ENCODE measurements at regions not wholly inside any gene's neighbourhood (a gene's known extent, or its start where the extent isn't known, plus 50 kb on each side); places are given as distances from the start of the nearest gene placed in this dataset.
"Not testable (repeated sequence)": the region's sequence is repeated elsewhere in the genome, so short reads cannot be mapped to it uniquely, and the experiment has no call there.

DNA sequence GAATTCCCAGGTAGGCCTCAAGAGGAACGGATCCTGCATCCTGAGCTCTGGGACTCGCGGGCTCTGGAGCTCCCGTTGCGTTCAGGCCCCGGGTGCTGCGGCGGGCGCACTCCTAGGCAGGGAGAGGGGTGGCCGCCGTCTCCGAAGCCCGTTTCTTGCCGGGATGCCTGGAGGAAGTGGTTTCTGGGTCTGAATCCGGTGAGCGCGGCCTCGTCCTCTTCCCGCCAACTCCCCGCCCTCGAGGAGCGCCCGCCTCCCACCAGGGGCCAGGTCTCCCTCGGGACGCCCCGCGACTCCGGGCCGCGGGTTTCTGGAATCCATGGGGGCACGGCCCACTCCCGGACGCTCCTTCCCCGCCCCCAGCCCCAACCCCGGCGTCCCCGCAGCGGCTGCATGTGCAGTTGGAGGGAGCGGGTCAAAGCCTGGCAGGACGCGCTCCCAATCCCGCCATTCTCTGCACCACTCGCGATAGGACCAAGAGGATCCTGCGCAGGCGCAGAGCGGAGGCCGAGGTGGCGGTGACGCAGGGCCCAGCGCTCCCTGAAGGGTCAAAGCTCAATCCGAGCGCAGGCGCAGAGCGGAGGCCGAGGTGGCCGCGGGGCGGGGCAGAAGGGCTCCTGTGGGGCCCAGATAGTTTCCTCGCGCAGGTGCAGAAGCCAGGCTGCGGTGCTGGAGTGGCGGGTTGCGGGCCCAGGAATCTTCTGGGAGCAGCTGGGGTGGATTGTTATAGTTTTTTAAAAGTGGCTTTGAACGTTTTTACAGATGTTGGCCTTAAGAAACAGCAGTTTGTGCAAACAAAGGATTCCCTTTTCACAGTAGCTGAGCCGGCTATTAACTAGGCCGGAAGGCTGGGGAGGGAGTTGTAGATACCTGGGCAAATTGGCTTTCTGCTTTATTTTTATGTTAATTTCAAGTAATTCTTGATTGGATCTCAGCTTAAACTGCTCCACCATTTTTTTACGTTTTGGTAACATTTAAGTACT, 796.4 kb downstream of the AACS start:
- no peak overlapping the region for H2AFZ ChIP-seq (ENCODE audit: low read length)

DNA sequence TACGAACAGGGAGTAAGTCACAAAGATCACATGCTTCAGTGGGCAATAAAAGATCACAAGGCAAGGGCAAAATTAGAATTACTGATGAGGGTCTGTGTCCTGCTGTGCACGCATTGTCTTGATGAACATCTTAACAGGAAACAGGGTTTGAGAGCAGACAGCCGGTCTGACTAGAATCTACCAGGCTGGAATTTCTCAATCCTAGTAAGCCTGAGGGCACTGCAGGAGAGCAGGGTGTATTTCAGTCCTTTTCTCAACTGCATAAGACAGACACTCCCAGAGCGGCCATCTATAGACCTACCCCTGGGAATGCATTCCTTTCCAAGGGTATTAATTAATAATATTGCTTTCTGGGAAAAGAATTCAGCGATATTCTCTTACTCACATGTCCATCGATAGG, 800.0 kb downstream of the AACS start:
- H2AFZ ChIP-seq (ENCODE audit: low read length); H3K4me2 ChIP-seq (ENCODE audit: insufficient read depth, low read length); H3K79me2 ChIP-seq (ENCODE audit: insufficient read depth, low read length); H4K20me1 ChIP-seq (ENCODE audit: insufficient read depth, low read length); H3K27ac ChIP-seq (ENCODE audit: low read depth, low read length); H3K9me3 ChIP-seq (ENCODE audit: low read depth, low read length); DNase-seq (ENCODE audit: insufficient read length, low spot score, missing footprints); H3K4me1 ChIP-seq (ENCODE audit: insufficient read depth, low read length); H3K4me3 ChIP-seq (ENCODE audit: insufficient read depth, low read length); H3K27me3 ChIP-seq (ENCODE audit: insufficient read depth, low read length); H3K36me3 ChIP-seq (ENCODE audit: insufficient read depth, low read length): not testable (repeated sequence)

More for the DNA sequence above, 796.4 kb downstream of the AACS start:
- Histone ChIP-seq H3K4me1 (ENCODE audit: insufficient read depth, low read length) (no peaks in the 10 kb centered on the region), H4K20me1 (ENCODE audit: insufficient read depth, low read length) (no peaks in the 10 kb centered on the region), H3K36me3 (ENCODE audit: insufficient read depth, low read length) (no peaks in the 10 kb centered on the region), H3K4me2 (ENCODE audit: insufficient read depth, low read length) (no peak overlapping the region), H3K27me3 (ENCODE audit: insufficient read depth, low read length) (no peaks in the 10 kb centered on the region), H3K4me3 (ENCODE audit: insufficient read depth, low read length) (no peak overlapping the region), H3K27ac (ENCODE audit: low read depth, low read length) (no peak overlapping the region), H3K9me3 (ENCODE audit: low read depth, low read length) (no peaks in the 10 kb centered on the region), H3K79me2 (ENCODE audit: insufficient read depth, low read length) (no peaks in the 10 kb centered on the region)
- DNase-seq (ENCODE audit: insufficient read length, low spot score, missing footprints) = no peak
- TF ChIP-seq, protein P1, sequence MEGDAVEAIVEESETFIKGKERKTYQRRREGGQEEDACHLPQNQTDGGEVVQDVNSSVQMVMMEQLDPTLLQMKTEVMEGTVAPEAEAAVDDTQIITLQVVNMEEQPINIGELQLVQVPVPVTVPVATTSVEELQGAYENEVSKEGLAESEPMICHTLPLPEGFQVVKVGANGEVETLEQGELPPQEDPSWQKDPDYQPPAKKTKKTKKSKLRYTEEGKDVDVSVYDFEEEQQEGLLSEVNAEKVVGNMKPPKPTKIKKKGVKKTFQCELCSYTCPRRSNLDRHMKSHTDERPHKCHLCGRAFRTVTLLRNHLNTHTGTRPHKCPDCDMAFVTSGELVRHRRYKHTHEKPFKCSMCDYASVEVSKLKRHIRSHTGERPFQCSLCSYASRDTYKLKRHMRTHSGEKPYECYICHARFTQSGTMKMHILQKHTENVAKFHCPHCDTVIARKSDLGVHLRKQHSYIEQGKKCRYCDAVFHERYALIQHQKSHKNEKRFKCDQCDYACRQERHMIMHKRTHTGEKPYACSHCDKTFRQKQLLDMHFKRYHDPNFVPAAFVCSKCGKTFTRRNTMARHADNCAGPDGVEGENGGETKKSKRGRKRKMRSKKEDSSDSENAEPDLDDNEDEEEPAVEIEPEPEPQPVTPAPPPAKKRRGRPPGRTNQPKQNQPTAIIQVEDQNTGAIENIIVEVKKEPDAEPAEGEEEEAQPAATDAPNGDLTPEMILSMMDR (IDR thresholded peaks at IDR 0.05; ENCODE audit: extremely low read depth, low read depth, low read length) = no peak

DNA sequence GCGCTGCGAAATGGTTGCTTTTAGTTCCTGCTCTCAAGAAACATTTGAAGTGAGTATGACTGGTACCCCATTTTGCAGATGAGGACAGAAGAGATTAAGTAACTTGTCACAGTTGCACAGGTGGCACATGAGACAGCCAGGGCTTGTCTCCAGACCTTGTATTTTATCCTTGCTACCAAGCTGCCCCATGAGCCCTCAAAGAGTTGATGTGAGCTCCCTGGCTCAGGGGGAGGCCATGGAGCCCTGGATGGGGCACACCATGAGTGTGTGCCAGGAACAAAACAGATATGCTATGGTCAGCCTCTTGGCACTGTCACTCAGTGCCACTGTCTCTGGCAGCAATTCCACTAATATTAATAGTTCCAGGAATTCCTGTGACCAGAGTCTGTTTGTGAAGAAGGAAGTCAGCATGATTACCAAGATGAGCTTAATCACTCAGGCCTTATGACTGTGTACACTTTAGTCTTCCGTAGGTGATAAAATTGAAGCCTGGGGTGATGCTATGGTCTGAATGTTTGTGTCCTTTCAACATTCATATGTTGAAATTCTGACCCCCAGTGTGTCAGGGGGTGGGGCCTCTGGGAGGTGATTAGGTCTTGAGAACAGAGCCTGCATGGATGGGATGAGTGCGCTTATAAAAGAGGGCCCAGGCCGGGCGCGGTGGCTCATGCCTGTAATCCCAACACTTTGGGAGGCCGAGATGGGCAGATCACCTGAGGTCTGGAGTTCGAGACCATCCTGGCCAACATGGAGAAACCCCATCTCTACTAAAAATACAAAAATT, 806.8 kb downstream of the AACS start:
- H3K36me3 ChIP-seq (ENCODE audit: insufficient read depth, low read length) = no peaks in the 10 kb centered on the region
- H3K9me3 ChIP-seq (ENCODE audit: low read depth, low read length) = no peaks in the 10 kb centered on the region
- no peaks in the 10 kb centered on the region for H3K27me3 ChIP-seq (ENCODE audit: insufficient read depth, low read length)
- H3K4me1 ChIP-seq (ENCODE audit: insufficient read depth, low read length) = no peaks in the 10 kb centered on the region
- H4K20me1 ChIP-seq (ENCODE audit: insufficient read depth, low read length) = no peaks in the 10 kb centered on the region
- no peak overlapping the region for H3K27ac ChIP-seq (ENCODE audit: low read depth, low read length)
- TF ChIP-seq, protein P1 (IDR thresholded peaks at IDR 0.05; ENCODE audit: extremely low read depth, low read depth, low read length) = no peak
- H3K4me2 ChIP-seq (ENCODE audit: insufficient read depth, low read length) = no peak overlapping the region
- no peaks in the 10 kb centered on the region for H3K79me2 ChIP-seq (ENCODE audit: insufficient read depth, low read length)
- no peak for DNase-seq (ENCODE audit: insufficient read length, low spot score, missing footprints)
- H3K4me3 ChIP-seq (ENCODE audit: insufficient read depth, low read length) = no peak overlapping the region
- H2AFZ ChIP-seq (ENCODE audit: low read length) = no peak overlapping the region

DNA sequence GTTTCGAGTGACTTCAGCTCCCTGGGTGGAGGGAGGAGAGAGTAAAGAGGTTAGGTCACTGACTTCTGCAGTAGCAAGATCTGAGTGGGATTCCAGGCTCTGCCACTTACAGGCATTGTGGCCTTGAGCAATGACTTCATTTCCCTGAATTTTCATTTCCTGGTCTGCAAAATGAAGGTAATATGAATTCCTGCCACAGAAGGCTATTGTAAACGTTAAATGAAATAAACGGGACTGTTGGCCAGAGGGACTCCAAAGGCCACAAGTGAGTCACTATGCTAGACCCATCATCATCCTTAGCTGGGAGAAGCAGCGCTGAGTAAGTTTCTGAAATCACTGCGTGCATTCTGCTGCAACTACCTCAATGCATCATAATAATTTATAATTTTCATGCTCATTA, 807.8 kb downstream of the AACS start:
- Histone ChIP-seq H3K9me3 (ENCODE audit: low read depth, low read length) (no peaks in the 10 kb centered on the region), H3K79me2 (ENCODE audit: insufficient read depth, low read length) (no peaks in the 10 kb centered on the region), H3K36me3 (ENCODE audit: insufficient read depth, low read length) (no peaks in the 10 kb centered on the region), H3K27me3 (ENCODE audit: insufficient read depth, low read length) (no peaks in the 10 kb centered on the region), H3K27ac (ENCODE audit: low read depth, low read length) (no peak overlapping the region), H3K4me3 (ENCODE audit: insufficient read depth, low read length) (no peak overlapping the region), H3K4me2 (ENCODE audit: insufficient read depth, low read length) (no peak overlapping the region), H4K20me1 (ENCODE audit: insufficient read depth, low read length) (no peaks in the 10 kb centered on the region), H3K4me1 (ENCODE audit: insufficient read depth, low read length) (no peaks in the 10 kb centered on the region), H2AFZ (ENCODE audit: low read length) (no peak overlapping the region)
- no peak for DNase-seq (ENCODE audit: insufficient read length, low spot score, missing footprints)
- TF ChIP-seq, protein P1 (IDR thresholded peaks at IDR 0.05; ENCODE audit: extremely low read depth, low read depth, low read length) = no peak
